ENCODE measurements at regions not wholly inside any gene's neighbourhood (a gene's known extent, or its start where the extent isn't known, plus 50 kb on each side); places are given as distances from the start of the nearest gene placed in this dataset.

GRCh38 chr16:54506214-54506580 is 219.6 kb upstream of the IRX3 start:
- DNase-seq (ENCODE audit: low spot score) (no peak), ATAC-seq (no peak)
- peaks cover 10 to 33% of the 10 kb centered on the region in 2 donors for H3K27me3 Mint-ChIP-seq
- no peaks in the 10 kb centered on the region for H3K4me1 Mint-ChIP-seq (ENCODE audit: low read depth in 2 of 2)
- H3K36me3 Mint-ChIP-seq = no peaks in the 10 kb centered on the region
- no peak overlapping the region for H3K4me3 Mint-ChIP-seq
- no peak overlapping the region for H3K27ac Mint-ChIP-seq
- H3K9me3 Mint-ChIP-seq = no peaks in the 10 kb centered on the region

GRCh38 chr16:54505549-54506213 is 219.1 kb upstream of the IRX3 start:
- Mint-ChIP-seq H3K36me3 (no peaks in the 10 kb centered on the region), H3K27me3 (peaks cover 10 to 37% of the 10 kb centered on the region in 2 donors)
- no peak for ATAC-seq

GRCh38 chr16:54504372-54504771 is 217.8 kb upstream of the IRX3 start:
- no peaks in the 10 kb centered on the region for H3K36me3 Mint-ChIP-seq
- H3K4me1 Mint-ChIP-seq (ENCODE audit: low read depth in 2 of 2) = no peaks in the 10 kb centered on the region
- ATAC-seq (no peak), DNase-seq (ENCODE audit: low spot score) (no peak)
- H3K4me3 Mint-ChIP-seq = no peak overlapping the region
- peaks cover 10 to 37% of the 10 kb centered on the region in 2 donors for H3K27me3 Mint-ChIP-seq
- H3K27ac Mint-ChIP-seq = no peak overlapping the region
- H3K9me3 Mint-ChIP-seq = no peaks in the 10 kb centered on the region

More at GRCh38 chr16:54505549-54506213, 219.1 kb upstream of the IRX3 start:
- H3K4me3 Mint-ChIP-seq = no peak overlapping the region
- no peaks in the 10 kb centered on the region for H3K9me3 Mint-ChIP-seq
- H3K4me1 Mint-ChIP-seq (ENCODE audit: low read depth in 2 of 2) = no peaks in the 10 kb centered on the region
- no peak for DNase-seq (ENCODE audit: low spot score)
- H3K27ac Mint-ChIP-seq = no peak overlapping the region

- no peak for ATAC-seq
- DNase-seq (ENCODE audit: low spot score) = no peak
- Mint-ChIP-seq H3K9me3 (no peaks in the 10 kb centered on the region), H3K36me3 (no peaks in the 10 kb centered on the region), H3K4me1 (ENCODE audit: low read depth in 2 of 2) (no peaks in the 10 kb centered on the region), H3K27ac (no peak overlapping the region), H3K4me3 (no peak overlapping the region), H3K27me3 (peaks cover 10 to 37% of the 10 kb centered on the region in 2 donors)
These were observed 217.3 kb upstream of the IRX3 start for GRCh38 chr16:54503856-54504219.

- no peak overlapping the region for H3K27ac Mint-ChIP-seq
- no peaks in the 10 kb centered on the region for H3K36me3 Mint-ChIP-seq
- peaks cover 10 to 37% of the 10 kb centered on the region in 2 donors for H3K27me3 Mint-ChIP-seq
- ATAC-seq (no peak), DNase-seq (ENCODE audit: low spot score) (no peak)
- no peaks in the 10 kb centered on the region for H3K4me1 Mint-ChIP-seq (ENCODE audit: low read depth in 2 of 2)
- no peaks in the 10 kb centered on the region for H3K9me3 Mint-ChIP-seq
- no peak overlapping the region for H3K4me3 Mint-ChIP-seq
These were observed 216.6 kb upstream of the IRX3 start for GRCh38 chr16:54503011-54503855.

GRCh38 chr16:54501797-54502196 is 215.2 kb upstream of the IRX3 start:
- H3K9me3 Mint-ChIP-seq = no peaks in the 10 kb centered on the region
- DNase-seq (ENCODE audit: low spot score) (no peak), ATAC-seq (no peak)
- no peaks in the 10 kb centered on the region for H3K4me1 Mint-ChIP-seq (ENCODE audit: low read depth in 2 of 2)
- no peak overlapping the region for H3K27ac Mint-ChIP-seq
- H3K36me3 Mint-ChIP-seq = no peaks in the 10 kb centered on the region
- H3K27me3 Mint-ChIP-seq = peaks cover 10 to 41% of the 10 kb centered on the region in 2 donors
- H3K4me3 Mint-ChIP-seq = no peak overlapping the region

- Mint-ChIP-seq H3K4me3 (no peak overlapping the region), H3K4me1 (ENCODE audit: low read depth in 2 of 2) (no peaks in the 10 kb centered on the region), H3K9me3 (no peaks in the 10 kb centered on the region)
These were observed 207.0 kb upstream of the IRX3 start for GRCh38 chr16:54493594-54493993.

GRCh38 chr16:54493061-54493460 is 206.5 kb upstream of the IRX3 start:
- no peak overlapping the region for H3K4me3 Mint-ChIP-seq
- H3K36me3 Mint-ChIP-seq = no peaks in the 10 kb centered on the region
- ATAC-seq (no peak), DNase-seq (ENCODE audit: low spot score) (no peak)
- H3K27me3 Mint-ChIP-seq = peaks cover 2 to 19% of the 10 kb centered on the region in 2 donors
- no peaks in the 10 kb centered on the region for H3K9me3 Mint-ChIP-seq
- no peak overlapping the region for H3K27ac Mint-ChIP-seq
- H3K4me1 Mint-ChIP-seq (ENCODE audit: low read depth in 2 of 2) = no peaks in the 10 kb centered on the region

More at GRCh38 chr16:54493594-54493993, 207.0 kb upstream of the IRX3 start:
- peaks cover 2 to 19% of the 10 kb centered on the region in 2 donors for H3K27me3 Mint-ChIP-seq
- ATAC-seq = no peak
- no peak for DNase-seq (ENCODE audit: low spot score)
- no peaks in the 10 kb centered on the region for H3K36me3 Mint-ChIP-seq
- no peak overlapping the region for H3K27ac Mint-ChIP-seq

- Mint-ChIP-seq H3K9me3 (no peaks in the 10 kb centered on the region), H3K36me3 (no peaks in the 10 kb centered on the region), H3K27ac (no peak overlapping the region), H3K4me3 (no peak overlapping the region), H3K4me1 (ENCODE audit: low read depth in 2 of 2) (no peaks in the 10 kb centered on the region), H3K27me3 (peaks cover 0 to 11% of the 10 kb centered on the region in 2 donors)
- ATAC-seq = no peak
- no peak for DNase-seq (ENCODE audit: low spot score)
These were observed 203.5 kb upstream of the IRX3 start for GRCh38 chr16:54490112-54490488.

- Mint-ChIP-seq H3K4me3 (no peak overlapping the region), H3K9me3 (no peaks in the 10 kb centered on the region), H3K27me3 (peaks cover 0 to 11% of the 10 kb centered on the region in 2 donors), H3K4me1 (ENCODE audit: low read depth in 2 of 2) (no peaks in the 10 kb centered on the region), H3K36me3 (no peaks in the 10 kb centered on the region), H3K27ac (no peak overlapping the region)
- DNase-seq (ENCODE audit: low spot score) (no peak), ATAC-seq (no peak)
These were observed 202.9 kb upstream of the IRX3 start for GRCh38 chr16:54489225-54490111.

- H3K27me3 Mint-ChIP-seq = peaks cover 0 to 11% of the 10 kb centered on the region in 2 donors
- DNase-seq (ENCODE audit: low spot score) (no peak), ATAC-seq (no peak)
- no peak overlapping the region for H3K27ac Mint-ChIP-seq
- H3K9me3 Mint-ChIP-seq = no peaks in the 10 kb centered on the region
- no peak overlapping the region for H3K4me3 Mint-ChIP-seq
- no peaks in the 10 kb centered on the region for H3K4me1 Mint-ChIP-seq (ENCODE audit: low read depth in 2 of 2)
- H3K36me3 Mint-ChIP-seq = no peaks in the 10 kb centered on the region
These were observed 202.1 kb upstream of the IRX3 start for GRCh38 chr16:54488729-54489128.

GRCh38 chr16:54487933-54488332 is 201.3 kb upstream of the IRX3 start:
- DNase-seq (ENCODE audit: low spot score) = no peak
- Mint-ChIP-seq H3K27ac (no peak overlapping the region), H3K4me1 (ENCODE audit: low read depth in 2 of 2) (no peaks in the 10 kb centered on the region), H3K27me3 (peaks cover 0 to 11% of the 10 kb centered on the region in 2 donors), H3K4me3 (no peak overlapping the region), H3K36me3 (no peaks in the 10 kb centered on the region), H3K9me3 (no peaks in the 10 kb centered on the region)
- no peak for ATAC-seq

- no peak for ATAC-seq
- no peaks in the 10 kb centered on the region for H3K27me3 Mint-ChIP-seq
- no peak for DNase-seq (ENCODE audit: low spot score)
- H3K4me3 Mint-ChIP-seq = no peak overlapping the region
- no peaks in the 10 kb centered on the region for H3K4me1 Mint-ChIP-seq (ENCODE audit: low read depth in 2 of 2)
- H3K9me3 Mint-ChIP-seq = no peaks in the 10 kb centered on the region
- no peaks in the 10 kb centered on the region for H3K36me3 Mint-ChIP-seq
- no peak overlapping the region for H3K27ac Mint-ChIP-seq
These were observed 198.1 kb upstream of the IRX3 start for GRCh38 chr16:54484700-54485099.

Measured in natural killer cell treated with Interleukin-12 subunit alpha and Interleukin-12 subunit beta and Interleukin-15 and Interleukin-18, amount 100 ng/mL, for 72 hours (primary cell).